GM23248 (cell line): ENCODE measurements at regions not wholly inside any gene's neighbourhood (a gene's known extent, or its start where the extent isn't known, plus 50 kb on each side); places are given as distances from the start of the nearest gene placed in this dataset.
"Not testable (repeated sequence)": the region's sequence is repeated elsewhere in the genome, so short reads cannot be mapped to it uniquely, and the experiment has no call there.

Source experiments
- DNase-seq: peaks from one replicate; pipeline ENCODE4 v3.0.0-alpha.2; 2015
- H2AFZ ChIP-seq: fragments of 200-600 bp; sonication (generic); 2 replicates; pipeline ENCODE4 v1.6.1; 2016; ENCODE audit warnings: antibody characterized with exemption
- H3F3A ChIP-seq: fragments of 200-600 bp; sonication (generic); 2 replicates; pipeline ENCODE4 v1.6.1; 2016; ENCODE audit warnings: mild to moderate bottlenecking, antibody characterized with exemption, mixed run types; ENCODE audit not compliant: insufficient read depth
- H3K27ac ChIP-seq: fragments of 200-600 bp; sonication (generic); 2 replicates; pipeline ENCODE4 v1.5.1; 2016; ENCODE audit warnings: mild to moderate bottlenecking
- H3K27me3 ChIP-seq: fragments of 200-600 bp; sonication (generic); replicated peaks from 2 replicates; pipeline ENCODE4 v1.6.1; 2016; ENCODE audit warnings: mild to moderate bottlenecking; ENCODE audit not compliant: insufficient read depth
- H3K36me3 ChIP-seq: fragments of 200-600 bp; sonication (generic); 2 replicates; pipeline ENCODE4 v1.6.1; 2016; ENCODE audit warnings: low read depth, mild to moderate bottlenecking
- H3K4me1 ChIP-seq: fragments of 200-600 bp; sonication (generic); 2 replicates; pipeline ENCODE4 v1.6.1; 2016; ENCODE audit warnings: mild to moderate bottlenecking; ENCODE audit not compliant: insufficient read depth
- H3K4me2 ChIP-seq: fragments of 200-600 bp; sonication (generic); one replicate; pipeline ENCODE4 v1.6.1; 2016; ENCODE audit warnings: mild to moderate bottlenecking; ENCODE audit not compliant: unreplicated experiment
- H3K4me3 ChIP-seq: fragments of 200-600 bp; sonication (generic); 2 replicates; pipeline ENCODE4 v1.5.1; 2016; ENCODE audit warnings: mild to moderate bottlenecking
- H3K79me2 ChIP-seq: fragments of 200-600 bp; sonication (generic); 2 replicates; pipeline ENCODE4 v1.6.1; 2016; ENCODE audit warnings: mild to moderate bottlenecking; ENCODE audit not compliant: insufficient read depth
- H3K9ac ChIP-seq: fragments of 200-600 bp; sonication (generic); 2 replicates; pipeline ENCODE4 v1.6.1; 2016; ENCODE audit warnings: mild to moderate bottlenecking
- H3K9me2 ChIP-seq: fragments of 200-600 bp; sonication (generic); 2 replicates; pipeline ENCODE4 v1.6.1; 2016; ENCODE audit warnings: mixed run types, mild to moderate bottlenecking, moderate library complexity; ENCODE audit not compliant: insufficient read depth
- H3K9me3 ChIP-seq: fragments of 200-600 bp; sonication (generic); one replicate; pipeline ENCODE4 v1.6.1; 2017; ENCODE audit warnings: low read depth
- H4K20me1 ChIP-seq: fragments of 200-600 bp; sonication (generic); 2 replicates; pipeline ENCODE4 v1.6.0; 2016; ENCODE audit not compliant: insufficient read depth
- EZH2 ChIP-seq: fragments of 200-600 bp; sonication (generic); IDR thresholded peaks from 2 replicates; pipeline ENCODE4 v1.6.1; 2018; ENCODE audit warnings: antibody characterized with exemption, mild to moderate bottlenecking; ENCODE audit not compliant: insufficient read depth, poor library complexity, severe bottlenecking
- EZH2phosphoT487 ChIP-seq: fragments of 200-600 bp; sonication (generic); IDR thresholded peaks from 2 replicates; pipeline ENCODE4 v1.6.1; 2018; ENCODE audit warnings: antibody characterized with exemption, moderate library complexity, mild to moderate bottlenecking, low read depth; ENCODE audit not compliant: insufficient read depth
- WGBS, 2 experiments: methylation state at CpG; one replicate each; pipeline ENCODE4 v1.1.6; 2015 to 2017; ENCODE audit warnings: low lambda C conversion rate in 2 of 2, low coverage in 1 of 2; ENCODE audit errors: missing lambda C conversion rate in 2 of 2; 5-methylcytosine and 5-hydroxymethylcytosine counted together
- in situ Hi-C: fragments of 300-500 bp; cut with MboI; formaldehyde crosslinking; loops from 2 replicates; pipeline ENCODE4 v1.15.0; 2020

- no peaks in the 10 kb centered on the region for H3K36me3 ChIP-seq
- H3K27me3 ChIP-seq: peaks cover 6% of the 10 kb centered on the region; the same call in 1 of the 2 replicates
- no peaks in the 10 kb centered on the region for H3K79me2 ChIP-seq
- no peaks in the 10 kb centered on the region for H3K9me2 ChIP-seq
- H4K20me1 ChIP-seq: no peaks in the 10 kb centered on the region
- DNase-seq: peak; percentile 89
- H3K4me2 ChIP-seq: peak overlapping the region; percentile 65
- in situ Hi-C loops: no loop called here
- no peak overlapping the region for H3K9ac ChIP-seq
- H3K4me3 ChIP-seq: no peak overlapping the region
- H3F3A ChIP-seq: peaks cover 17% of the 10 kb centered on the region
- no peaks in the 10 kb centered on the region for H3K9me3 ChIP-seq
- WGBS, 2 experiments: 0 to 1% methylated on average over 3 of the region's 3 CpGs
- no peak overlapping the region for H3K27ac ChIP-seq
- H3K4me1 ChIP-seq: peaks cover 26% of the 10 kb centered on the region
- no peak overlapping the region for H2AFZ ChIP-seq
- TF ChIP-seq EZH2phosphoT487 (peak; percentile 99), EZH2 (no peak)
These were observed 68.2 kb upstream of the SMAD3 start for GRCh38 chr15:66997212-66997611.

GRCh38 chr15:66998234-66998633 lies 67.2 kb upstream of the SMAD3 start:
- H3K9me2 ChIP-seq, H3K4me3 ChIP-seq, DNase-seq, H3K27ac ChIP-seq, H3K36me3 ChIP-seq, H2AFZ ChIP-seq, H3K4me2 ChIP-seq, H3K27me3 ChIP-seq, H3K79me2 ChIP-seq, in situ Hi-C loops, H3K9me3 ChIP-seq, H3K9ac ChIP-seq, H4K20me1 ChIP-seq: not testable (repeated sequence)
- peaks cover 17% of the 10 kb centered on the region for H3F3A ChIP-seq
- H3K4me1 ChIP-seq: peaks cover 26% of the 10 kb centered on the region
- 92 to 94% methylated on average over 1 of the region's 1 CpG for WGBS, 2 experiments

- Histone ChIP-seq H3K9ac (no peak overlapping the region), H3K4me1 (peaks cover 26% of the 10 kb centered on the region), H3K4me2 (no peak overlapping the region), H3F3A (peaks cover 22% of the 10 kb centered on the region), H3K79me2 (no peaks in the 10 kb centered on the region), H4K20me1 (no peaks in the 10 kb centered on the region), H2AFZ (no peak overlapping the region), H3K9me3 (no peaks in the 10 kb centered on the region), H3K9me2 (no peaks in the 10 kb centered on the region), H3K4me3 (no peak overlapping the region), H3K36me3 (no peaks in the 10 kb centered on the region), H3K27ac (no peak overlapping the region), H3K27me3 (no peaks in the 10 kb centered on the region)
- DNase-seq: no peak
- WGBS, 2 experiments: 39 to 67% methylated on average over 1 of the region's 1 CpG
- TF ChIP-seq EZH2: no peak
- TF ChIP-seq EZH2phosphoT487: no peak
- in situ Hi-C loops: no loop called here
These were observed 66.1 kb upstream of the SMAD3 start for GRCh38 chr15:66999046-66999968.

DNA sequence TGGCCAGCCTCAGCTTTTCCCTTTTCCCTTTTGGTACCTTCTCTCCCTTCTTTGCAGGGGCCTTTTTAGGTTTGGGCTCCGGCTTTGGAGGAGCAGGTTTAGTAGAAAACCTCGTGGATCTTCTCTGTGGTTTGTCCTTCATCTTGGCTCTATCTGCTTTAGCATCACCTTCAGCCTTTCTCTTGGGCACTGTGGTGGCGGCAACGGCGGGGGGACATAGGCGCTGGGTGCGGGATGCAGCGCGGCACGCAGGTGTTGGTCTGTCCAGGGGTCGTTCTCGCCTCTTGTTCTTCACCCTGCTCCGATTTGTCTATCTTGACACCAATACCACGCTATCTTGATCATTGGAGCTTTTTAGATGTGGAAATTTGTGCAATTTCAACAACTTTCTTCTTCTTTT lies 64.5 kb upstream of the SMAD3 start:
- no peaks in the 10 kb centered on the region for H4K20me1 ChIP-seq
- no peak overlapping the region for H3K27ac ChIP-seq
- H3K27me3 ChIP-seq: no peaks in the 10 kb centered on the region
- H3K4me2 ChIP-seq: no peak overlapping the region
- no peaks in the 10 kb centered on the region for H3K9me3 ChIP-seq
- no peaks in the 10 kb centered on the region for H3K36me3 ChIP-seq
- no peak for DNase-seq
- H3K79me2 ChIP-seq: no peaks in the 10 kb centered on the region
- WGBS, 2 experiments: 93 to 96% methylated on average over 14 of the region's 14 CpGs
- TF ChIP-seq EZH2 (no peak), EZH2phosphoT487 (no peak)
- no peak overlapping the region for H3K4me3 ChIP-seq
- H3F3A ChIP-seq: peaks cover 14% of the 10 kb centered on the region
- H3K9ac ChIP-seq: no peak overlapping the region
- H3K4me1 ChIP-seq: peaks cover 21% of the 10 kb centered on the region
- H2AFZ ChIP-seq: no peak overlapping the region
- in situ Hi-C loops: no loop called here
- H3K9me2 ChIP-seq: no peaks in the 10 kb centered on the region

DNA sequence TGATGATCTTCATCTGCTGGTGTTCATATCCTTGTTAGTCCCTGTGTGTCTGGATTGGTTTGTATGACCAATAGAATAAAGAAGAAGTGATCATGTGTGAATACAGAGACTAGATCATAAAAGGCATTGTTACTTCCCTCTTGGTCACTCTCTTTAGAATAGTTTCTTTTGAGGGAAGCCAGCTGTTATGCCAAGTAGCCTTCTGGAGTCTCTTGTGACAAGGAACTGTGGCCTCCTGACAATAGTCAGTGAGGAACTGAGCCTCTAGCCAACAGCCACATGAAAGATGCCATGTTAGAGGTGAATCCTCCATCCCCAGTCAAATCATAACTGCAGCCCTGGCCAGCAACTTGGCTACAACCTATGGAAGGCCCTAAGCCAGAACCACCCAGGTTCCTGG lies 63.0 kb upstream of the SMAD3 start:
- H3K4me3 ChIP-seq: no peak overlapping the region
- peaks cover 9% of the 10 kb centered on the region for H3K4me1 ChIP-seq
- H3K9me3 ChIP-seq: no peaks in the 10 kb centered on the region
- no peak overlapping the region for H2AFZ ChIP-seq
- H3K27ac ChIP-seq: no peak overlapping the region
- H3K4me2 ChIP-seq: no peak overlapping the region
- H3K36me3 ChIP-seq: no peaks in the 10 kb centered on the region
- H3K79me2 ChIP-seq: no peaks in the 10 kb centered on the region
- H3K27me3 ChIP-seq: no peaks in the 10 kb centered on the region
- no peaks in the 10 kb centered on the region for H3K9me2 ChIP-seq
- TF ChIP-seq EZH2: no peak
- no peak for TF ChIP-seq EZH2phosphoT487
- H4K20me1 ChIP-seq: no peaks in the 10 kb centered on the region
- no peak for DNase-seq
- H3K9ac ChIP-seq: no peak overlapping the region
- in situ Hi-C loops: no loop called here
- 0 out of 2 replicates have a peak, but pooled peaks cover 5% of the 10 kb centered on the region for H3F3A ChIP-seq
